Kidney (tissue), 13 donors: ENCODE measurements at regions not wholly inside any gene's neighbourhood (a gene's known extent, or its start where the extent isn't known, plus 50 kb on each side); places are given as distances from the start of the nearest gene placed in this dataset.

Source experiments
- DNase-seq, 5 donors: peaks; one replicate each; pipeline ENCODE4 v3.0.0-alpha.2; 2013 to 2020
- FAIRE-seq: peaks from 2 replicates; lab custom pipeline; 2012; peaks lifted over from hg19 to GRCh38; lab: Jason Lieb, UNC
- H3K27ac ChIP-seq, 2 donors: one replicate each; pipeline ENCODE4 v1.7.0; 2013; ENCODE audit warnings: low read depth in 2 of 2, low read length in 2 of 2, inconsistent platforms in 1 of 2
- H3K27me3 ChIP-seq: one replicate; pipeline ENCODE4 v1.7.1; 2013; ENCODE audit warnings: low read length, inconsistent platforms; ENCODE audit not compliant: control insufficient read depth, insufficient read depth
- H3K36me3 ChIP-seq, 3 donors: one replicate each; pipeline versions ENCODE4 v1.7.0 to v1.7.1; 2013; ENCODE audit warnings: low read length in 3 of 3, control low read depth in 1 of 3, inconsistent platforms in 1 of 3; ENCODE audit not compliant: insufficient read depth in 3 of 3, control insufficient read depth in 2 of 3
- H3K4me1 ChIP-seq, 3 donors: one replicate each; pipeline versions ENCODE4 v1.7.0 to v1.7.1; 2013; ENCODE audit warnings: low read length in 3 of 3, inconsistent platforms in 1 of 3, low read depth in 1 of 3; ENCODE audit not compliant: control insufficient read depth in 2 of 3, insufficient read depth in 2 of 3
- H3K4me3 ChIP-seq, 3 donors: one replicate each; pipeline versions ENCODE4 v1.7.0 to v1.8.1; 2013; ENCODE audit warnings: low read length in 3 of 3, control low read depth in 1 of 3, inconsistent platforms in 1 of 3
- H3K9ac ChIP-seq, 3 donors: one replicate each; pipeline versions ENCODE4 v1.7.0 to v1.7.1; 2013; ENCODE audit warnings: low read length in 3 of 3, control low read depth in 1 of 3, inconsistent platforms in 1 of 3
- H3K9me3 ChIP-seq, 3 donors: one replicate each; pipeline versions ENCODE4 v1.7.0 to v1.7.1; 2013; ENCODE audit warnings: low read length in 3 of 3, control low read depth in 1 of 3, inconsistent platforms in 1 of 3; ENCODE audit not compliant: control insufficient read depth in 2 of 3, insufficient read depth in 1 of 3
- intact Hi-C: fragments of 100-400 bp; cut with DNase I; formaldehyde crosslinking; loops from one replicate; pipeline ENCODE4 v1.11.1; 2022
- TF ChIP-seq, protein P1 (sequence below): IDR thresholded peaks from 3 replicates; pipeline ENCODE4 v1.5.1; 2012; ENCODE audit warnings: mild to moderate bottlenecking, moderate library complexity, borderline replicate concordance; ENCODE audit not compliant: insufficient read depth; ENCODE audit errors: extremely low read depth
- donor health status: control.
- donor health status: control.
- donor health status: control.
- donor health status: control.
- donor health status: control.
- donor health status: DM: yes; HTN: yes; CAD: no.
- donor health status: Normal renal cell carcinoma (clear cell type).

DNA sequence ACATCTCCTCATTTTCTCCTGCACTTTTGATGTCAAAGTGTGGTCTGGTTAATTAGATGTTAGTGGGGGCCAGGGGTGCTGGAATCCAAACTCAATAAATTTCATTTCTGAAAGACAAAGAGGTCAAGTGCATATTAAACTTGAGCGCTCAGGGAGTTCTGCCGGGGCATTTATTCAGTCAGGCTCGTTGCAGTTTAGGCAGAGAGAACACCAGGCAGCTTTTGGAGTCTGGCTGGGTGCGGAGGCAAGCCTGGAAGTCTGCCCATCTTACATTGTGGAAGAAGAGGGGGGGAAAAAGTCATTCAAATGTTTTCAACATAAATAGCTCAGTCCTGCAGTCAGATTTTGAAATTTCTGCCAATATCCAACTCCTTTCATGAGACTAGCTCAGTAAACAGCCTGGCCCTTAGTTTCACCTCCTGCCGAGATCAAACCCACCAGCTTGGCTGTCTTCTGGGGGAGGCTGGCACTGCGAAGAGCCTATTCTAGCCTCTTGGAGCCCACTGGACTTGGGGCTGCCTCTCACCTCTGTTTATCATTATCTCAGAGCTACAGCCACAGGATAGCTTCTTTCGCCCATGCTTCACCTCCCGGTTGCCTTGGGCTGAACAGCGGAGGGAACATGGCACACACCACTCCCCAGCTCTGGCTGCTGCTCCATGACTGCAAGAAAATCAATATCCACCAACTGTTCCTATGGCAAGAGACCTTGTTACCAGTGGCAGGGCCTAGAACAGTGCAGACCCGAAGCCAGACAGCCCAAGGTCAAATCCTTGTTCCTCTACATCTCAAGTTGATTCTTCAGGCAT lies 177.4 kb upstream of the CDH5 start:
- Histone ChIP-seq H3K4me3 (no peak overlapping the region), H3K9me3 (no peaks in the 10 kb centered on the region), H3K4me1 (no peaks in the 10 kb centered on the region), H3K27me3 (no peaks in the 10 kb centered on the region), H3K27ac (no peak overlapping the region), H3K36me3 (no peaks in the 10 kb centered on the region), H3K9ac (no peak overlapping the region)
- DNase-seq: peak in 4 of 5 donors; percentile 42 to 82 (median 64)
- intact Hi-C loops: no loop called here
- FAIRE-seq: no peak
- TF ChIP-seq, protein P1, sequence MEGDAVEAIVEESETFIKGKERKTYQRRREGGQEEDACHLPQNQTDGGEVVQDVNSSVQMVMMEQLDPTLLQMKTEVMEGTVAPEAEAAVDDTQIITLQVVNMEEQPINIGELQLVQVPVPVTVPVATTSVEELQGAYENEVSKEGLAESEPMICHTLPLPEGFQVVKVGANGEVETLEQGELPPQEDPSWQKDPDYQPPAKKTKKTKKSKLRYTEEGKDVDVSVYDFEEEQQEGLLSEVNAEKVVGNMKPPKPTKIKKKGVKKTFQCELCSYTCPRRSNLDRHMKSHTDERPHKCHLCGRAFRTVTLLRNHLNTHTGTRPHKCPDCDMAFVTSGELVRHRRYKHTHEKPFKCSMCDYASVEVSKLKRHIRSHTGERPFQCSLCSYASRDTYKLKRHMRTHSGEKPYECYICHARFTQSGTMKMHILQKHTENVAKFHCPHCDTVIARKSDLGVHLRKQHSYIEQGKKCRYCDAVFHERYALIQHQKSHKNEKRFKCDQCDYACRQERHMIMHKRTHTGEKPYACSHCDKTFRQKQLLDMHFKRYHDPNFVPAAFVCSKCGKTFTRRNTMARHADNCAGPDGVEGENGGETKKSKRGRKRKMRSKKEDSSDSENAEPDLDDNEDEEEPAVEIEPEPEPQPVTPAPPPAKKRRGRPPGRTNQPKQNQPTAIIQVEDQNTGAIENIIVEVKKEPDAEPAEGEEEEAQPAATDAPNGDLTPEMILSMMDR: no peak

DNA sequence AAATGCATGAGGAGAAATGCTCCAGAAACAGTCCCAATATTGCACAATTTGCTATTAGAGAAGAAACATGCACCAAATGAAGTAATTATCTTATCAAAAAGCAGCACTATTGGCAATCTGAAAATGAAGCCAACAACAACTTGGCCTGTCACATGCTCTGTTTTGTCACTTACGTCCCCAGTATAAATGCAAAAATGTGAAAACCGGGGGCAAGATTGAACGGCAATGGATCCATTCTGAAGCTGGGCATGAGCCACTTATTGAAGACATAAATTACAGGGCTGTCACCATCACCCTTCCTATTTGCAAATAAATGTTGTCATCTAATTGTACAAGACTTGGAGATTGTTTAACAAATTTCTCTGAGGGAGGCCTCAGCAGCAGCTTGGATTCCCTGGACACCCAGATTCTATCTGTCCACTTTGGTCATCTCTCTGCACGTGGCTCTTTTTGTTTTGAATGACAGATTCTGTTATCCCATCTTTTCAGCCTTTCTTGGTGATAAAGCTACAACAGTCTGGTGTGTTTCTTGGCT lies 180.2 kb upstream of the CDH5 start:
- intact Hi-C loops: no loop called here
- Histone ChIP-seq H3K9ac (no peak overlapping the region), H3K4me3 (no peak overlapping the region), H3K4me1 (no peaks in the 10 kb centered on the region), H3K27me3 (no peaks in the 10 kb centered on the region), H3K36me3 (no peaks in the 10 kb centered on the region), H3K27ac (no peak overlapping the region), H3K9me3 (no peaks in the 10 kb centered on the region)
- TF ChIP-seq, protein P1: no peak
- no peak for FAIRE-seq
- DNase-seq: no peak

DNA sequence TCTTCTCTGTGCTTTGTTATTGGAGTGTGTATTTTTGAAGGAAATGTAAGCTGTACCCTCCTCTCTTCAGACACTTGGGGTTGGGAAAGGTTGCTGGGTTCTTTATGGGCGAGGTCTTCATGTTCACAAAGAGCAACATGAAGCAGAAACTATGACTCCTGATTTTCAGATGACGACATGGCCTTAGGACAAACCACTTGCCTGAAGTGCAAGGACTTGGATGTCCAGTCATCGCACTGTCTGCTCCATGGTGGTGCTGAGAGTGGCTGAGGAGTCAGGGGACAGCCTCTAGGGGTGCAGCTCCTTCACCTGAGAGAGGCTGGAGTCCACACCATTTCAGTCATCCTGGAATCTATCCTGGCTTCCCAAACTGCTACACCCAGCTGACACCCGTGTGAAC lies 183.9 kb upstream of the CDH5 start:
- H3K27me3 ChIP-seq: no peaks in the 10 kb centered on the region
- FAIRE-seq (no peak), DNase-seq (no peak)
- no peak overlapping the region for H3K9ac ChIP-seq
- no peak overlapping the region for H3K4me3 ChIP-seq
- no peaks in the 10 kb centered on the region for H3K36me3 ChIP-seq
- TF ChIP-seq, protein P1: no peak
- peaks cover 0 to 11% (median 0%) of the 10 kb centered on the region in 3 donors for H3K9me3 ChIP-seq
- H3K27ac ChIP-seq: no peak overlapping the region
- intact Hi-C loops: no loop called here
- no peaks in the 10 kb centered on the region for H3K4me1 ChIP-seq
